Adrenal gland (tissue), 9 donors: ENCODE measurements at regions not wholly inside any gene's neighbourhood (a gene's known extent, or its start where the extent isn't known, plus 50 kb on each side); places are given as distances from the start of the nearest gene placed in this dataset.

Experiments used
- DNase-seq, 7 donors: peaks; one replicate each; pipeline ENCODE4 v3.0.0-alpha.2; 2019 to 2020
- H3K27ac ChIP-seq, 5 donors: fragments of 200-600 bp; sonication (generic) in 4 of 5; 1 replicate in 3 of 5; 2 replicates in 2 of 5; pipeline versions ENCODE4 v1.5.1 to v1.8.0; 2016 to 2020; ENCODE audit warnings: mild to moderate bottlenecking in 1 of 5
- H3K27me3 ChIP-seq: fragments of 200-600 bp; 2 replicates; pipeline ENCODE4 v1.8.0; 2021
- H3K36me3 ChIP-seq, 2 donors: fragments of 200-600 bp; replicated peaks in 1 of 2; 1 replicate in 1 of 2; 2 replicates in 1 of 2; pipeline versions ENCODE4 v1.5.1 to v1.8.0; 2018 to 2022
- H3K4me1 ChIP-seq, 2 donors: fragments of 200-600 bp; replicated peaks in 1 of 2; 1 replicate in 1 of 2; 2 replicates in 1 of 2; pipeline versions ENCODE4 v1.5.1 to v1.8.0; 2018 to 2021
- H3K4me3 ChIP-seq, 4 donors: fragments of 200-600 bp; sonication (generic) in 3 of 4; one replicate each; pipeline ENCODE4 v1.5.1; 2016 to 2018
- H3K9me3 ChIP-seq, 3 donors: fragments of 200-600 bp; sonication (generic) in 1 of 3; replicated peaks in 1 of 3; 1 replicate in 2 of 3; 2 replicates in 1 of 3; pipeline versions ENCODE4 v1.5.1 to v1.8.0; 2016 to 2021
- POLR2A ChIP-seq, 2 donors: fragments of 450-650 bp; IDR thresholded peaks; one replicate each; pipeline ENCODE4 v1.6.1; 2017; ENCODE audit warnings: antibody characterized with exemption in 2 of 2, mild to moderate bottlenecking in 2 of 2, moderate library complexity in 1 of 2
- WGBS, 4 donors: extraction: QIAGEN DNeasy Blood & Tissue Kit in 2 of 4; methylation state at CpG; one replicate each; pipeline versions ENCODE4 v1.1.5 to v1.1.7; 2013 to 2017; 5-methylcytosine and 5-hydroxymethylcytosine counted together
- intact Hi-C, 2 donors: fragments of 100-400 bp; cut with DNase I; formaldehyde crosslinking; loops; one replicate each; pipeline versions ENCODE4 v1.14.1 to v1.15.0; 2022 to 2023
- TF ChIP-seq, protein P1 (sequence below), 6 experiments: fragments of 450-650 bp in 4 of 6; fragments of 200-600 bp in 2 of 6; sonication (generic) in 1 of 6; IDR thresholded peaks; 1 replicate in 5 of 6; 2 replicates in 1 of 6; pipeline versions ENCODE4 v1.5.1 to v1.8.0; 2016 to 2021; ENCODE audit warnings: antibody characterized with exemption in 6 of 6, mild to moderate bottlenecking in 2 of 6, moderate library complexity in 1 of 6
- donor health status: healthy with polysubstance abuse.
- donor health status: Bipolar disorder and iron deficiency.
- donor health status: DM: yes; HTN: yes; CAD: no.
- donor health status: DM: no; HTN: no; CAD: no.
- donor health status: DM: no; HTN: no; CAD: no.

- no peak overlapping the region for H3K27ac ChIP-seq
These were observed 529.9 kb upstream of the DPP6 start for GRCh38 chr7:153522261-153522660.

DNA sequence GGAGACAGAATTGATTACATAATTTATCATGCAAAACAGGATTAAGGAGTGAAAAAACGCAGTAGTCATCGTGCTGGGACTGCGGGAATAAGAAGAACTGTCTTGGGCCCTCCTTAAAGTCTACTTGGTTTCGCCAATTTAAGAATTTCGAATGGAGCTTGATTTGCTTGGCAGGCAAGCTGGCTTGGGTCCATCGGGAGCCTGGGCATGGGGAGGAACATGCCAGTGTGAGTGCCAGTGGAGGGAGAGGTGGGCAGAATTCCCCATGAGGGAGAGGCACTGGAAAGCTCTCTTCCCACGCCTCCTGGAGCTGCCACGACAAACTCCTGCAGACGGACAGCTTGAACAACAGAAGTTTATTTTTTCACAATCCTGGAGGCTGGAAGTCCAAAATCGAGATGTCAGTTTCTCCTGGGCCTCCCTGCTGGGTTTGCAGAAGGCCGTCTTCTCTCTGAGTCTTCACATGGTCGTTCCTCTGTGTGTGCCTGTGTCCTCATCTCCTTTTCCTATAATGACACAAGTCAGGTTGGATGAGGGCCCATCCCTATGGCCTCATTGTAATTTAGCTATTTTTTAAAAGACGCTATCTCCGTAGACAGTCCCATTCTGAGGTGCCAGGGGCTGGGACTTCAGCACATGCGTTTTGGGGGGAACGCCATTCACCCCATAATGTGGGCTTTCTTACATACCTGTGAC, 528.7 kb upstream of the DPP6 start:
- H3K36me3 ChIP-seq = no peaks in the 10 kb centered on the region
- intact Hi-C loops = no loop called here
- no peak for TF ChIP-seq POLR2A (IDR thresholded peaks at IDR 0.05)
- H3K27me3 ChIP-seq = no peaks in the 10 kb centered on the region
- H3K27ac ChIP-seq = no peak overlapping the region
- DNase-seq = no peak
- 73 to 86% (median 79%) methylated on average over 16 of the region's 16 CpGs for WGBS, 4 donors
- H3K4me1 ChIP-seq = no peaks in the 10 kb centered on the region
- H3K9me3 ChIP-seq = no peaks in the 10 kb centered on the region
- no peak overlapping the region for H3K4me3 ChIP-seq

More at GRCh38 chr7:153522261-153522660, 529.9 kb upstream of the DPP6 start:
- Histone ChIP-seq H3K36me3 (no peaks in the 10 kb centered on the region), H3K4me1 (no peaks in the 10 kb centered on the region), H3K27me3 (no peaks in the 10 kb centered on the region), H3K9me3 (no peaks in the 10 kb centered on the region), H3K4me3 (no peak overlapping the region)
- DNase-seq = no peak
- WGBS, 4 donors = 28 to 38% (median 32%) methylated on average over 5 of the region's 5 CpGs
- intact Hi-C loops = no loop called here
- TF ChIP-seq, protein P1, sequence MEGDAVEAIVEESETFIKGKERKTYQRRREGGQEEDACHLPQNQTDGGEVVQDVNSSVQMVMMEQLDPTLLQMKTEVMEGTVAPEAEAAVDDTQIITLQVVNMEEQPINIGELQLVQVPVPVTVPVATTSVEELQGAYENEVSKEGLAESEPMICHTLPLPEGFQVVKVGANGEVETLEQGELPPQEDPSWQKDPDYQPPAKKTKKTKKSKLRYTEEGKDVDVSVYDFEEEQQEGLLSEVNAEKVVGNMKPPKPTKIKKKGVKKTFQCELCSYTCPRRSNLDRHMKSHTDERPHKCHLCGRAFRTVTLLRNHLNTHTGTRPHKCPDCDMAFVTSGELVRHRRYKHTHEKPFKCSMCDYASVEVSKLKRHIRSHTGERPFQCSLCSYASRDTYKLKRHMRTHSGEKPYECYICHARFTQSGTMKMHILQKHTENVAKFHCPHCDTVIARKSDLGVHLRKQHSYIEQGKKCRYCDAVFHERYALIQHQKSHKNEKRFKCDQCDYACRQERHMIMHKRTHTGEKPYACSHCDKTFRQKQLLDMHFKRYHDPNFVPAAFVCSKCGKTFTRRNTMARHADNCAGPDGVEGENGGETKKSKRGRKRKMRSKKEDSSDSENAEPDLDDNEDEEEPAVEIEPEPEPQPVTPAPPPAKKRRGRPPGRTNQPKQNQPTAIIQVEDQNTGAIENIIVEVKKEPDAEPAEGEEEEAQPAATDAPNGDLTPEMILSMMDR (IDR thresholded peaks at IDR 0.05) = no peak
- no peak for TF ChIP-seq POLR2A (IDR thresholded peaks at IDR 0.05)

DNA sequence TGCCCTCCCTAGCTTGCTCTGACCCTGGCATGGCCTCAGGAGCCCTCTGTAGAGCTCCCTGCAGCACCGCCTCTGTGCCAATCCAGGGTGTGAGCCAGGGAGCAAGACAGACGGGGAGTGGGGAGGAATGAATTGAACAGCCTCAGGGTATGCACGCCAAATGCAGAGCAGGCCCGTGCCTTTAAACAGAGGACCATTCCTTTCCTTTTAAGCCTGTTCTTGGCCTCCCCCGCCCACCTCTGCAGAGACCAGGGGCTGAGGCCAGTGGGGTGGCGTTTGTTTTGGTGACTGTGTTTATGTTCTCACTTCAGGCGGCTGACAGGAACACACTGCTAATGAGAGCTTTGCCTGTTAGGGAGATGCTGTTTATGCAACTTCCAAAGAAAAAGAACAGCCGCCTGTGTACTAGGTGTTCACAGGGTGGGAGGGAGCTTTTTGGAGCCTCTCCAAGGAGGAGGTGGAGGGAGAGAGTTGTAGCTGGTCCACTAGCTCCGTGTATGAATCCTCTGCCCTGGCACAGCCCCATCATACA, 528.1 kb upstream of the DPP6 start:
- DNase-seq = peak in 1 of 7 donors; percentile 58
- no peak for TF ChIP-seq POLR2A (IDR thresholded peaks at IDR 0.05)
- TF ChIP-seq, protein P1 (IDR thresholded peaks at IDR 0.05) = no peak
- Histone ChIP-seq H3K27ac (no peak overlapping the region), H3K36me3 (no peaks in the 10 kb centered on the region), H3K4me3 (no peak overlapping the region), H3K9me3 (no peaks in the 10 kb centered on the region), H3K27me3 (no peaks in the 10 kb centered on the region), H3K4me1 (no peaks in the 10 kb centered on the region)
- intact Hi-C loops = no loop called here
- 35 to 42% (median 37%) methylated on average over 8 to 9 of the region's 9 CpGs for WGBS, 4 donors

DNA sequence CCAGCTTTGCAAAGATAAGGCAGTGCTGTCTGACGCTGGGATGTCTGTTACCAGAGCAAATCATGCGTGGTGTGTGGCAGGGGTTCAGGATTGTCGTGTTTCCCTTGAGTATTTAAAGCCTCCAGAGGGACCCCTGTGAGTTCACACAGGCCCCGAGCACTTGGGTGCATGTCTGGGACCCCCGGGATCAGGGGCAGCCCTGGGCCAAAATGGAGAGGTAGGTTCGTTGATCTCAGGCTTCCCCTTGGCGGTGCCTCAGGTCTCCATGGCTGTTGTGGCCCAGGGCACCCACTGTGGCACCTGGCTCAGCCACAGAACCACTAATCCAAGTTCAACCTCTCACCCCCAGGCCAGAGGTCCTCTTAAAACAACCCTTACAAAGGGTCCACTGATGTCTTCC, 523.1 kb upstream of the DPP6 start:
- H3K27me3 ChIP-seq = no peaks in the 10 kb centered on the region
- no peak overlapping the region for H3K4me3 ChIP-seq
- DNase-seq = no peak
- H3K9me3 ChIP-seq = no peaks in the 10 kb centered on the region
- H3K36me3 ChIP-seq = no peaks in the 10 kb centered on the region
- H3K4me1 ChIP-seq = no peaks in the 10 kb centered on the region
- WGBS, 4 donors = 70 to 81% (median 79%) methylated on average over 6 to 7 of the region's 7 CpGs
- TF ChIP-seq POLR2A (IDR thresholded peaks at IDR 0.05) = no peak
- TF ChIP-seq, protein P1 (IDR thresholded peaks at IDR 0.05) = no peak
- no peak overlapping the region for H3K27ac ChIP-seq
- intact Hi-C loops = no loop called here
